Lung (tissue), 11 donors: ENCODE measurements at regions not wholly inside any gene's neighbourhood (a gene's known extent, or its start where the extent isn't known, plus 50 kb on each side); places are given as distances from the start of the nearest gene placed in this dataset.

Source experiments
- ATAC-seq: fragments of 200-7000 bp; cut with Tn5 transposase; one replicate; pipeline ENCODE4 v1.9.1; 2020; ENCODE audit warnings: moderate number of reproducible peaks; ENCODE audit not compliant: insufficient read depth, low FRiP score
- DNase-seq, 3 donors: peaks; one replicate each; pipeline ENCODE4 v3.0.0-alpha.2; 2013 to 2017
- H3K27ac ChIP-seq, 2 donors: one replicate each; pipeline ENCODE4 v1.5.1; 2013; ENCODE audit warnings: mild to moderate bottlenecking in 2 of 2, moderate library complexity in 2 of 2, control low read depth in 1 of 2, inconsistent platforms in 1 of 2, low read depth in 1 of 2, low read length in 1 of 2
- H3K27me3 ChIP-seq, 3 donors: one replicate each; pipeline ENCODE4 v1.5.1; 2013; ENCODE audit warnings: low read length in 2 of 3; ENCODE audit not compliant: control insufficient read depth in 3 of 3, insufficient read depth in 3 of 3
- H3K36me3 ChIP-seq, 4 donors: one replicate each; pipeline ENCODE4 v1.5.1; 2013; ENCODE audit warnings: low read length in 4 of 4, mild to moderate bottlenecking in 1 of 4, moderate library complexity in 1 of 4; ENCODE audit not compliant: control insufficient read depth in 4 of 4, insufficient read depth in 4 of 4
- H3K4me1 ChIP-seq, 5 donors: one replicate each; pipeline ENCODE4 v1.5.1; 2013; ENCODE audit warnings: low read length in 5 of 5, mild to moderate bottlenecking in 2 of 5, moderate library complexity in 1 of 5; ENCODE audit not compliant: control insufficient read depth in 5 of 5, insufficient read depth in 5 of 5
- H3K4me3 ChIP-seq: one replicate; pipeline ENCODE4 v1.5.1; 2013; ENCODE audit warnings: mild to moderate bottlenecking, control low read depth, moderate library complexity
- H3K9ac ChIP-seq, 2 donors: one replicate each; pipeline ENCODE4 v1.5.1; 2013; ENCODE audit warnings: low read length in 2 of 2, control low read depth in 1 of 2; ENCODE audit not compliant: insufficient read depth in 1 of 2
- H3K9me3 ChIP-seq, 4 donors: one replicate each; pipeline ENCODE4 v1.5.1; 2013; ENCODE audit warnings: low read length in 3 of 4, mild to moderate bottlenecking in 1 of 4, moderate library complexity in 1 of 4; ENCODE audit not compliant: control insufficient read depth in 4 of 4, insufficient read depth in 3 of 4
- WGBS, 2 donors: extraction: QIAGEN DNeasy Blood & Tissue Kit; methylation state at CpG; one replicate each; pipeline ENCODE4 v1.1.7; 2013; 5-methylcytosine and 5-hydroxymethylcytosine counted together
- TF ChIP-seq, protein P1 (sequence below): IDR thresholded peaks from 2 replicates; pipeline ENCODE4 v1.5.1; 2012; ENCODE audit warnings: mild to moderate bottlenecking; ENCODE audit errors: control extremely low read depth, extremely low read depth
- donor health status: control.
- donor health status: control.
- donor health status: Bipolar disorder and iron deficiency.
- donor health status: healthy.
- donor health status: DM: yes; HTN: yes; CAD: no.

DNA sequence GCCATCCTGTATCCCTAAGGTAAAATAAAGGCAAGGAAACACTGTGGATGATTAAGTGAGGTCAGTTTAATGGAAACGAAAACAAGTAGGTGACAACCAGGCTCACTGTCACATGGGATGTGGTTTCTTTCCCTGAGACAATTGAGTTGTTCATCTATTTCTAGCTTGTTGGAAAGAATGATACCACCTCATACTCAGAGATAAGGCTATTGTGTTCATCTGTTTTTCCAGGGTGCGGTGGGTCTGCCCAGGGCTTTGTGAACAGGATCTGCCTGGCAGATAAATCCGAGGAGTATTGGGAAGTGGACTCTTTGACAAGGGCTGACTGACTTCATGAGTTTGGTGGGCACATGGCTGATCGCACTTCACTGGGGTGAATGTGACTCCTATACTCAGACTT is 80.8 kb upstream of the TIAM2 start:
- no peaks in the 10 kb centered on the region for H3K27me3 ChIP-seq
- no peak overlapping the region for H3K9ac ChIP-seq
- ATAC-seq = no peak
- H3K4me1 ChIP-seq = peaks cover 0 to 8% (median 0%) of the 10 kb centered on the region in 5 donors
- WGBS, 2 donors = 77 to 84% methylated on average over 4 of the region's 4 CpGs
- H3K9me3 ChIP-seq = no peaks in the 10 kb centered on the region
- H3K4me3 ChIP-seq = no peak overlapping the region
- DNase-seq = no peak
- TF ChIP-seq, protein P1, sequence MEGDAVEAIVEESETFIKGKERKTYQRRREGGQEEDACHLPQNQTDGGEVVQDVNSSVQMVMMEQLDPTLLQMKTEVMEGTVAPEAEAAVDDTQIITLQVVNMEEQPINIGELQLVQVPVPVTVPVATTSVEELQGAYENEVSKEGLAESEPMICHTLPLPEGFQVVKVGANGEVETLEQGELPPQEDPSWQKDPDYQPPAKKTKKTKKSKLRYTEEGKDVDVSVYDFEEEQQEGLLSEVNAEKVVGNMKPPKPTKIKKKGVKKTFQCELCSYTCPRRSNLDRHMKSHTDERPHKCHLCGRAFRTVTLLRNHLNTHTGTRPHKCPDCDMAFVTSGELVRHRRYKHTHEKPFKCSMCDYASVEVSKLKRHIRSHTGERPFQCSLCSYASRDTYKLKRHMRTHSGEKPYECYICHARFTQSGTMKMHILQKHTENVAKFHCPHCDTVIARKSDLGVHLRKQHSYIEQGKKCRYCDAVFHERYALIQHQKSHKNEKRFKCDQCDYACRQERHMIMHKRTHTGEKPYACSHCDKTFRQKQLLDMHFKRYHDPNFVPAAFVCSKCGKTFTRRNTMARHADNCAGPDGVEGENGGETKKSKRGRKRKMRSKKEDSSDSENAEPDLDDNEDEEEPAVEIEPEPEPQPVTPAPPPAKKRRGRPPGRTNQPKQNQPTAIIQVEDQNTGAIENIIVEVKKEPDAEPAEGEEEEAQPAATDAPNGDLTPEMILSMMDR = no peak
- H3K36me3 ChIP-seq = peaks cover 0 to 3% (median 1%) of the 10 kb centered on the region in 4 donors
- no peak overlapping the region for H3K27ac ChIP-seq

GRCh38 chr6:154916857-154917256 is 78.3 kb upstream of the TIAM2 start:
- DNase-seq (no peak), ATAC-seq (no peak)
- 81 to 88% methylated on average over 5 of the region's 5 CpGs for WGBS, 2 donors

DNA sequence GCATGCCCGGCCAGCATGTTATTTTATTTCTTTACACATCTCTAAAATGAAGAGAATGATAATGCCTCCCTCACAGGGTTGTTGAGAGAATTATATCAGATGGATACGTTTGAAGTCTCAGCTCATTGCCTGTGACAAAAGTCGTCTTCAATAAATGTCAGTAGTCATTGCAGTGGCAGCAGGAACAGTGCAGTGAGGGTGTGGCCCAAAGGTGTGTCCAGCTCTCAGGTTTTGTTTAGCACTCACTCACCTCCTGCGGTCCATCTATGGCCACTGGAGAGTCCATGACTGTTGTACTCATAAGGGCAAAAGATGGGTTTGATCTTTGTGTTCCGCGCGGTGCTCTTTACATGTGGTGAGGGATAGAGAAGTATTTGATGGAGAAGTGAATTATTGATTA is 77.2 kb upstream of the TIAM2 start:
- no peak overlapping the region for H3K9ac ChIP-seq
- H3K36me3 ChIP-seq = peaks cover 0 to 3% (median 0%) of the 10 kb centered on the region in 4 donors
- DNase-seq = no peak
- no peak overlapping the region for H3K4me3 ChIP-seq
- no peaks in the 10 kb centered on the region for H3K27me3 ChIP-seq
- no peak for ATAC-seq
- TF ChIP-seq, protein P1 = no peak
- no peaks in the 10 kb centered on the region for H3K4me1 ChIP-seq
- H3K27ac ChIP-seq = no peak overlapping the region
- peaks cover 0 to 2% (median 0%) of the 10 kb centered on the region in 4 donors for H3K9me3 ChIP-seq
- WGBS, 2 donors = 93 to 96% methylated on average over 7 of the region's 7 CpGs

More at GRCh38 chr6:154916857-154917256, 78.3 kb upstream of the TIAM2 start:
- TF ChIP-seq, protein P1 = no peak
- no peak overlapping the region for H3K4me3 ChIP-seq
- peaks cover 0 to 3% (median 0%) of the 10 kb centered on the region in 4 donors for H3K36me3 ChIP-seq
- no peak overlapping the region for H3K9ac ChIP-seq
- H3K27me3 ChIP-seq = no peaks in the 10 kb centered on the region
- peaks cover 0 to 2% (median 0%) of the 10 kb centered on the region in 4 donors for H3K9me3 ChIP-seq
- no peaks in the 10 kb centered on the region for H3K4me1 ChIP-seq
- no peak overlapping the region for H3K27ac ChIP-seq

DNA sequence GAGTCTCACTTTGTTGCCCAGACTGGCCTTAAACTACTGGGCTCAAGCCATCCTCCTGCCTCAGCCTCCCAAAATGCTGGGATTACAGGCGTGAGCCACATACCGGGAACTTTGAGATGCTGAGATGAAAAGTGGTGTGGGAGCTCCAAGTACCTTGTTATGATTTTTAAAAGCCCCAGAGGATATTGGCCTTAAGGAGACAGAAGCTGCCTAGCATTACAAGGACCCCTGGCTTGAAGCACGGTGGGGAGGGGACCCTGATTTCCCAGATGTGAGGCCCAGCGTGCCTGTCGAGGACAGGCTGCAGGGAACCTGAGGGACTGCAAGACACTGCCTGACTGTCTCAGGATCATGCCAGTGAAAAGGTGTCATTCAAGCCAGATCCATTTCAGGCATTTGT is 75.3 kb upstream of the TIAM2 start:
- H3K27me3 ChIP-seq = no peaks in the 10 kb centered on the region
- H3K4me1 ChIP-seq = peaks cover 0 to under 1% (median 0%) of the 10 kb centered on the region in 5 donors
- H3K9ac ChIP-seq = no peak overlapping the region
- no peak overlapping the region for H3K4me3 ChIP-seq
- peaks cover 0 to 3% (median 0%) of the 10 kb centered on the region in 4 donors for H3K36me3 ChIP-seq
- 96% methylated on average over 5 of the region's 5 CpGs for WGBS, 2 donors
- ATAC-seq (no peak), DNase-seq (no peak)
- no peak overlapping the region for H3K27ac ChIP-seq
- peaks cover 0 to 2% (median 0%) of the 10 kb centered on the region in 4 donors for H3K9me3 ChIP-seq
- TF ChIP-seq, protein P1 = no peak
